HL-60 (cell line): ENCODE measurements at regions not wholly inside any gene's neighbourhood (a gene's known extent, or its start where the extent isn't known, plus 50 kb on each side); places are given as distances from the start of the nearest gene placed in this dataset.

ENCODE experiments used
- GABPA ChIP-seq: IDR thresholded peaks from 2 replicates; pipeline ENCODE4 v1.6.1; 2012; ENCODE audit warnings: low read depth
- POLR2AphosphoS5 ChIP-seq: IDR thresholded peaks from 2 replicates; pipeline ENCODE4 v1.6.1; 2012; ENCODE audit warnings: low read depth
- SPI1 ChIP-seq: IDR thresholded peaks from 2 replicates; pipeline ENCODE4 v1.6.1; 2012; ENCODE audit warnings: low read depth, mild to moderate bottlenecking, borderline replicate concordance
- TF ChIP-seq, protein P1 (sequence below): IDR thresholded peaks from one replicate; pipeline ENCODE4 v1.5.1; 2011; ENCODE audit warnings: low read length, control low read depth, inconsistent platforms; ENCODE audit not compliant: insufficient read depth
- TF ChIP-seq, protein P2 (sequence below): IDR thresholded peaks from 2 replicates; pipeline ENCODE4 v1.6.1; 2012; ENCODE audit warnings: low read depth; ENCODE audit not compliant: insufficient replicate concordance

- no peak for TF ChIP-seq POLR2AphosphoS5
- TF ChIP-seq, protein P1, sequence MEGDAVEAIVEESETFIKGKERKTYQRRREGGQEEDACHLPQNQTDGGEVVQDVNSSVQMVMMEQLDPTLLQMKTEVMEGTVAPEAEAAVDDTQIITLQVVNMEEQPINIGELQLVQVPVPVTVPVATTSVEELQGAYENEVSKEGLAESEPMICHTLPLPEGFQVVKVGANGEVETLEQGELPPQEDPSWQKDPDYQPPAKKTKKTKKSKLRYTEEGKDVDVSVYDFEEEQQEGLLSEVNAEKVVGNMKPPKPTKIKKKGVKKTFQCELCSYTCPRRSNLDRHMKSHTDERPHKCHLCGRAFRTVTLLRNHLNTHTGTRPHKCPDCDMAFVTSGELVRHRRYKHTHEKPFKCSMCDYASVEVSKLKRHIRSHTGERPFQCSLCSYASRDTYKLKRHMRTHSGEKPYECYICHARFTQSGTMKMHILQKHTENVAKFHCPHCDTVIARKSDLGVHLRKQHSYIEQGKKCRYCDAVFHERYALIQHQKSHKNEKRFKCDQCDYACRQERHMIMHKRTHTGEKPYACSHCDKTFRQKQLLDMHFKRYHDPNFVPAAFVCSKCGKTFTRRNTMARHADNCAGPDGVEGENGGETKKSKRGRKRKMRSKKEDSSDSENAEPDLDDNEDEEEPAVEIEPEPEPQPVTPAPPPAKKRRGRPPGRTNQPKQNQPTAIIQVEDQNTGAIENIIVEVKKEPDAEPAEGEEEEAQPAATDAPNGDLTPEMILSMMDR: no peak
- TF ChIP-seq GABPA: no peak
- TF ChIP-seq, protein P2, sequence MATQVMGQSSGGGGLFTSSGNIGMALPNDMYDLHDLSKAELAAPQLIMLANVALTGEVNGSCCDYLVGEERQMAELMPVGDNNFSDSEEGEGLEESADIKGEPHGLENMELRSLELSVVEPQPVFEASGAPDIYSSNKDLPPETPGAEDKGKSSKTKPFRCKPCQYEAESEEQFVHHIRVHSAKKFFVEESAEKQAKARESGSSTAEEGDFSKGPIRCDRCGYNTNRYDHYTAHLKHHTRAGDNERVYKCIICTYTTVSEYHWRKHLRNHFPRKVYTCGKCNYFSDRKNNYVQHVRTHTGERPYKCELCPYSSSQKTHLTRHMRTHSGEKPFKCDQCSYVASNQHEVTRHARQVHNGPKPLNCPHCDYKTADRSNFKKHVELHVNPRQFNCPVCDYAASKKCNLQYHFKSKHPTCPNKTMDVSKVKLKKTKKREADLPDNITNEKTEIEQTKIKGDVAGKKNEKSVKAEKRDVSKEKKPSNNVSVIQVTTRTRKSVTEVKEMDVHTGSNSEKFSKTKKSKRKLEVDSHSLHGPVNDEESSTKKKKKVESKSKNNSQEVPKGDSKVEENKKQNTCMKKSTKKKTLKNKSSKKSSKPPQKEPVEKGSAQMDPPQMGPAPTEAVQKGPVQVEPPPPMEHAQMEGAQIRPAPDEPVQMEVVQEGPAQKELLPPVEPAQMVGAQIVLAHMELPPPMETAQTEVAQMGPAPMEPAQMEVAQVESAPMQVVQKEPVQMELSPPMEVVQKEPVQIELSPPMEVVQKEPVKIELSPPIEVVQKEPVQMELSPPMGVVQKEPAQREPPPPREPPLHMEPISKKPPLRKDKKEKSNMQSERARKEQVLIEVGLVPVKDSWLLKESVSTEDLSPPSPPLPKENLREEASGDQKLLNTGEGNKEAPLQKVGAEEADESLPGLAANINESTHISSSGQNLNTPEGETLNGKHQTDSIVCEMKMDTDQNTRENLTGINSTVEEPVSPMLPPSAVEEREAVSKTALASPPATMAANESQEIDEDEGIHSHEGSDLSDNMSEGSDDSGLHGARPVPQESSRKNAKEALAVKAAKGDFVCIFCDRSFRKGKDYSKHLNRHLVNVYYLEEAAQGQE: no peak
- no peak for TF ChIP-seq SPI1
Measured at GRCh38 chr5:106311230-106311915, 1359.4 kb downstream of the EFNA5 start.
